PFSK-1 (cell line): ENCODE measurements at regions not wholly inside any gene's neighbourhood (a gene's known extent, or its start where the extent isn't known, plus 50 kb on each side); places are given as distances from the start of the nearest gene placed in this dataset.

Source experiments
- FOXP2 ChIP-seq: optimal IDR thresholded peaks from 2 replicates; pipeline ENCODE3; 2011; ENCODE audit warnings: borderline replicate concordance, control low read depth, inconsistent platforms; ENCODE audit not compliant: insufficient read depth; ENCODE audit errors: extremely low read length, extremely low read depth
- POLR2AphosphoS5 ChIP-seq: IDR thresholded peaks from 2 replicates; pipeline ENCODE4 v1.6.1; 2012; ENCODE audit warnings: low read depth, mild to moderate bottlenecking, control low read depth, low read length, moderate library complexity
- REST ChIP-seq, 2 experiments: IDR thresholded peaks; 2 replicates each; pipeline versions ENCODE4 v1.6.1 to v1.8.0; 2011 to 2012; ENCODE audit warnings: low read depth in 2 of 2, low read length in 2 of 2, control low read depth in 1 of 2, inconsistent platforms in 1 of 2, mild to moderate bottlenecking in 1 of 2, moderate library complexity in 1 of 2; ENCODE audit not compliant: insufficient read depth in 1 of 2
- SIN3A ChIP-seq: IDR thresholded peaks from 2 replicates; pipeline ENCODE4 v1.6.1; 2012; ENCODE audit warnings: mild to moderate bottlenecking, low read length, moderate library complexity, borderline replicate concordance; ENCODE audit not compliant: insufficient read depth
- TAF1 ChIP-seq: IDR thresholded peaks from 2 replicates; pipeline ENCODE4 v1.6.1; 2012; ENCODE audit warnings: low read length, control low read depth, borderline replicate concordance; ENCODE audit not compliant: insufficient read depth

GRCh38 chr12:68481181-68481941 is 129.3 kb upstream of the RAP1B start:
- no peak for TF ChIP-seq SIN3A
- TF ChIP-seq REST (IDR thresholded peaks at IDR 0.05; ENCODE audit: insufficient read depth in 1 of 2, low read depth in 2 of 2, low read length in 2 of 2): no peak
- no peak for TF ChIP-seq POLR2AphosphoS5
- TF ChIP-seq TAF1: no peak
- no peak for TF ChIP-seq FOXP2

- TF ChIP-seq TAF1: no peak
- TF ChIP-seq SIN3A: no peak
- no peak for TF ChIP-seq POLR2AphosphoS5
- TF ChIP-seq REST (IDR thresholded peaks at IDR 0.05; ENCODE audit: insufficient read depth in 1 of 2, low read depth in 2 of 2, low read length in 2 of 2): no peak
- TF ChIP-seq FOXP2: no peak
Observed at GRCh38 chr12:68482014-68482413, 128.7 kb upstream of the RAP1B start.

GRCh38 chr12:68482660-68483059 is 128.0 kb upstream of the RAP1B start:
- no peak for TF ChIP-seq SIN3A
- TF ChIP-seq FOXP2: no peak
- no peak for TF ChIP-seq TAF1
- TF ChIP-seq REST (IDR thresholded peaks at IDR 0.05; ENCODE audit: insufficient read depth in 1 of 2, low read depth in 2 of 2, low read length in 2 of 2): no peak
- no peak for TF ChIP-seq POLR2AphosphoS5

- TF ChIP-seq SIN3A (no peak), FOXP2 (no peak), POLR2AphosphoS5 (no peak), REST (IDR thresholded peaks at IDR 0.05; ENCODE audit: insufficient read depth in 1 of 2, low read depth in 2 of 2, low read length in 2 of 2) (no peak), TAF1 (no peak)
Observed at GRCh38 chr12:68483592-68484383, 126.9 kb upstream of the RAP1B start.
